Left kidney (tissue), 1 donor: ENCODE measurements at regions not wholly inside any gene's neighbourhood (a gene's known extent, or its start where the extent isn't known, plus 50 kb on each side); places are given as distances from the start of the nearest gene placed in this dataset.

ENCODE experiments used
- DNase-seq: peaks from one replicate; pipeline ENCODE4 v3.0.0-alpha.2; 2013

DNA sequence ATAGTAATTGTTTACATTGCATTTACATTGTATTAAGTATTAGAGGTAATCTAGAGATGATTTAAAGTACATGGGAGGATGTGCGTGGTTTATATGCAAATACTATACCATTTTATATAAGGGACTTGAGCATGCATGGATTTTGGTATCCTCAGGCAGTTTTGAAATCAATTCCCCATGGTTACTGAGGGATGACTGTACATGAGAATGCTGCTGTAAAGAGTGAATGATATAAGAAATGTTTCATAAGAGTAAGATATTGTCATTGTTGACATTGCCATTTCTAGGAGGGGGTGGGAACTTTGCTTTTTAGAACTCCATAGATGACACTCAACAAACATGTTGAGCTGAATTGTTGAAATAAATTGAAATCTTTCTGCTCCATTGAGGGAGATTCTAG is 185.0 kb downstream of the SEMA6A start:
- no peak for DNase-seq

DNA sequence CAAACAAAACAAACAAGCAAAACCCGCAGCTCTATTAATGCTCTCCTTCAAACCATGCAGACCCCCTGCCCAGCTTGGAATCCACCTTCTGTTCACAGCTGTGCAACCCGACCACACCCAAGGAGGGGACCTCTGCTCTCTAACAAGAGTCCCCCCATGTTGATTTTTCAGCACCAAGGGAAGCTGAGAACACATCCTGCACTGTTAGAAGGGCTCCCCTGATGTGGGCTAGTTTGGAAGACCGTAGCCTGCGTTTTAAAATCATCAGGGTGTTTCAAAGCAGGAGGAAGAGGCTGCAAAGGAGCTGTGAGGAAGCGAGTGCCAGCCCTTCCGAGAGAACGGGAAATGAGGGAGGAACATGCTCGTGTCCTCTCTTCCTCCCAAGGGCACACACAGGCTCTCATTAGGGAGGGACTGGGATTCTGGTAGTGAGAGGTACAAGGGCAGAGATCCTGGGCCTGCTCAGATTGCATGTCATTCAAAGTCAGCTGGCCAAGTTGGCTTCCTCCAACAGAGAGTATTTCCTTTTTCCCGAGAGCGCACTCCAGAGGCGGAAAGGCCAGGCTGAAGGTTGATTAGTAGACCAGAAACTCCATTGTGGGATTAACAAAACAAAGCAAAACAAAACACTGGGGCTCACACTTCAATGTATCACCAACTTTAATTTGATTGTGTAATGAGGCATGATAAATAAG is 185.9 kb downstream of the SEMA6A start:
- no peak for DNase-seq

DNA sequence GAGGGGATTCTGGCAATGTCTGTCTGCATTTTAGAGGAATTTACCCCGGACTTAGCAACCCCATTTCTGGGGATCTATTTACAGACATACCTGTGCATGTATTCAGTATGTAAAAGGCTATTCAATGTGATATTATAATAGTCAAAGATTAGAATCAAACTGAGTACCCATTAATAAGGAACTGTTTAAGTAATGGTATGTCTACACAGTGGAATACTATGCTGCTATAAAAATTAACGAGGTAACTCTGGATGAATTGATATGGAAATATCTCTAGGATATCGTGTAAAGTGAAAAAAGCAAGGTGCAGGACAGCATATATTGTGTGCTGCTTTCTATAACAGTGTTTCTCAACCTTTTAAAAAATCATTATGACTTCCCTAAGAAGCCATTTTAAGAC is 186.9 kb downstream of the SEMA6A start:
- no peak for DNase-seq

DNA sequence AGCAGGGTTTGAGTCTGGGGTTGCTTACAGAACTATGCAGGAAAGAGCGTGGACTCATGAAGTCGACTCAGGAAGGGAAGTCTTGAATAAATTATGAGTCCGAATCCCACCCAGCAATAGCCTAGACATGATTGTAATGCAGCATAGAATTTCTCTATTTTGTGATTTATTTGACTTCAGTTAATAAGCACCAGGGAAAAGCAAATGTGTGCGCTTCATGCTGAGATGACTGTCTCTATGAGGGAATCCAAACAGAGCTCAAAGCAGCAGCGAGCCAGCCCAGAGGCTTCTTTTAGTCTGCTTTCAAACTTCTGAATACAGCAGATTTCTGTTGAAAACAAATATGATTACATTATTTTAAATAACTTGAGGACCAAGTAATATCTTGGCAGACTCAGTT is 188.0 kb downstream of the SEMA6A start:
- DNase-seq = no peak

DNA sequence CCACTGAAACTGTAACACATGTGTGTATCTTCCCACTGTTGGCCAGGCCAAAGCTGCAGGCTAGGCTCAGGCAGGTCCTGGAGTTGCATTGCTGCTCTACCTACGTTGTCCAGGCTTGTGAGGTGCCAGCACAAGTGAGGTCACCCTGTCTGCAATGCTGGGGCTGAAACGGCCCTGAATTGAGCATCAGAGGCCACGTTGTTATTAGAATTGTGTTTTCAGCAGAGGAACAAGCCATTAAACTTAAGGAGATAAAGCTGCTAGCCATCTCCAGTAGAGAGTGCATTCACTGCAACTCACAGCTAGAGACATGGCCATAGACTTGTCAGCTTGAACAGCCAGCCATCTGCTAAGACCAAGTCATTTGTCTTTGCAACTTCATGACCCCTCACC is 191.8 kb downstream of the SEMA6A start:
- DNase-seq = no peak

DNA sequence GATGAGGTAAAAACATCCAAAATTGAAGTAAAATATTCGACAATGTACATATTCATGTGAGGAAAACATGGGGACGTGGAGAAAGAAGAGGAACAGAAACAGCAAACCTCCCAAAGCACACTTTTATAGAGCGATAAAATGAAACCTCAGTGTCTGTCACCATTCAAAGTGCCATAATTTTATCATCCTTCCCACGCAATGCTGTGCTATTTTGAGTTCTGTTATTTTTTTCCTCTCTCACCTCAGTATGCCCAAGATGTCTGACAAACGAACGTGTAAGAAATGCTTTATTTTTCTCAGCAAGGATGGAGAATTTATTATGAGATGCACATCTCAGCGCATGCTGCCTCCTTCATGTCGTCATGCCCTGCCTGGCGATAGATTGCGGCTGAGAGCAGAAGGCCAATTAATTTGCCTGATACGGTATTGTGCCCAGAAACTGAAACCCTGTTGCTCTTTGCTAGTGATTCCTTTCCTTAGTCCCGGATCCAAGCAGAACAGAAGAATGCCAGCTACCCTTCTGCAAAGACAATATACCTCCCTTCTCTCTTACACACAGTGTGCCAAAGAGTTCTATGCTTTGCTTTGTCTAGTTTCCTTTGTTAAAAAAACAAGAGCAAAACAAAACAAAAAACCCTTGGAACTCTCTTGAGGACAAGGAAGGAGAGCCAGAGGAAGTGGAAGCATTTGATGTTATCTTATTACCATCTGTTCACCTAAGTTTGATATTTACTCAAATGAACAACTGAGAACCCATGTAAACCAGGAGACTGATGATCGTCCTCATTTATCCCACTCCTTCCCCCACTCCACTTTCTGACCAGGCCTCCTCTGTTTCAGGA is 192.4 kb downstream of the SEMA6A start:
- no peak for DNase-seq

DNA sequence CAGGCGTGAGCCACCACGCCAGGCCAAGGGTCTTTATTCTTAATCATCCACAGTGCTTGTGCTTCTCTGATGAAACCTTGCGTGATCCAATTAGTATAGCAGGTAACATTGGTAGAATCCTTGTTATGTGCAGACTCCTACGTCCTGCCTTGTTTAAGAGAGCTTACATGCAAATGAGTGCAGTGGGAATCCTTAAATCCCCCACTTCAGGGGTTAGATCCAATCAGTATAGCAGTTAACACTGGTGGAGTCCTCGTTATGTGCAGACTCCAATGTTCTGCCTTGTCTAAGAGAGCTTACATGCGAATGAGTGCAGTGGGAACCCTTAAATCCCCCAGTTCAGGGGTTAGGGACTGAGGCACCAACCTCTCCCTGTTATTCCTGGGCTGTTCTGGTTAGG is 193.4 kb downstream of the SEMA6A start:
- DNase-seq = no peak

DNA sequence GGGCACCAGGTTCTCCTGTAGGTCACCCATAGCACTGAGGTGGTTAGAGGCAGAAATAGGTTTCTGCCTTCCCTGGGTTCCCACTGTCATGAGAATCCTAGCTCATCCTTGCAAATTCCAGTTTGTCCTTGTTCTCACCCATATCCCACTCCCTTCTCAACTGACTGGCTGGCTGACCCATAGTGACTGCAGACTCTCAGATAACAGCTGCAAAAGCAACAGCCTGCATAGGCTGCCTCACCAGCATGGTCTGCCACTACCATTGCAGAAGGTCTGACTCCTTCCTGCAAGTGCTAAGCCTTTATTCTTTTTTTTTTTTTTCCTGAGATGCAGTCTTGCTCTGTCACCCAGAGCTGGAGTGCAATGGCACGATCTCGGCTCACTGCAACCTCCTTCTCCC is 194.0 kb downstream of the SEMA6A start:
- no peak for DNase-seq

DNA sequence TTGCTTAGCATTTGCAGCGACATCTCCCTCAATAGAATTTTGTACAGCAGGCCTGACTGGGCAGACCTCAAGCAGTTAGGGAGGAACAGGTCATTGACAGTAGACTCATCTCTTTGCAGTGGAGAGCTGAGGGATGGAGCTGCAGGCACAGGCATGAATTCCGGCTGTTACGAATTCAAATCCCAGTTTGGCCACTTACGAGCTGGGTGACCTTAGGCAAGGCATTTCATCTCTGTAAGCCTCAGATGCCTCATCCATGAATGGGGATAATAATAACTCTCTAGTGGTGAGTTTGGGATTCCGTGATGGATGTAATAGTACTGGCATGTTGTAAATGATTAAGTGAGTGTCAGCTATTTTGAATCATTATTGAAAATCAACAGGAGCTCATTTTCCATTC is 195.3 kb downstream of the SEMA6A start:
- DNase-seq = no peak

DNA sequence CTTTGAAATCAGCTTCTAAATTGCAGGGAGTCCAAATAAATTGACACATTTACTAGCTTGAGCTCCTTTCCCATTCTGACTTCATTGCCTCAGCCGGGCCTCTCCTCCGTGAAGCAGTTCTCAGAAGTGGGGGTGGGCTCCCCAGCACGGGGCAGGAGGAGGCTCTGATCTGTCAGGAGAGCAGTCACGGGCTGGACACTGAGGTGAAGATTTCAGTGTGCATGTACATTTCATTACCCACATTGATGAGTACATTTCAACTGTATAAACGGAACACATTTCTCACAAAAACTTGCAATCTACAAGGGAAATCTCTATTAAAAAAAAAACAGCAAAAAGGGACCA is 195.9 kb downstream of the SEMA6A start:
- DNase-seq = no peak

DNA sequence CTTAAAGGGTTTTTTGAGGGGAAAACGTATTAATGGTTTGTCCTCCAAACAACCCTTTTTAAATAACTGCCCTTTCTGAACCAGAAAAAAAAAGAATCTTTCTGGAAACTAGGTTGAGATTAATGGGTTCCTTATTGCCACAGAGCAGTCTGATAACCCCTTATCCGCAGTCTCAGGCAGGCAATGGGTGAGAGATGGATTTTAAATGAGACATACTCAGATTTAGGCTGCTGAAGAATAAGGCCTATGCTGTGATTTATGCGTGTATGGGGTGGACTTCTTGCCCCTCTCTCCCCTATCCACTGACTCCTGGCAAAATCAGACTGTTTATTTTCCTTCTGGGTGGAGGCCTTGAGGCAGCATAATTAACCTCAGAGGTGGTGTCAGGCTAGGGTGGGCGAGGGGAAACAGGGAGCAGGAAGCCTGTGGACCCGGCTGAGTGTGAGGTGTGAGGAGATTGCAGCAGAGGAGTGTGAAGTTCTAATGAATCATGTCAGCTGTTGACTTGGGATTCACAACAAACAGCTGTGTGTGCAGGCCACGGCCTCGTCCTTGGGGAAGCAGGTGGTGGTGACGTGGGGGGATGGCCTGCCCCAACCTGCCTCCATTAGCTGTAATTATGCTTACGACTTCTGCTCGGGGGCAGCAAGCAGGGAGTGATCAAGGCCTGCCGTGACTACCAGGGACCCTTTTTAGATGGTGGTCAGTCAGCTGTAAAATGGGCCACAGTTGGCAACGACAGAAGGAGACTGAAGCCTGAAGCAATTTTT is 196.4 kb downstream of the SEMA6A start:
- no peak for DNase-seq

DNA sequence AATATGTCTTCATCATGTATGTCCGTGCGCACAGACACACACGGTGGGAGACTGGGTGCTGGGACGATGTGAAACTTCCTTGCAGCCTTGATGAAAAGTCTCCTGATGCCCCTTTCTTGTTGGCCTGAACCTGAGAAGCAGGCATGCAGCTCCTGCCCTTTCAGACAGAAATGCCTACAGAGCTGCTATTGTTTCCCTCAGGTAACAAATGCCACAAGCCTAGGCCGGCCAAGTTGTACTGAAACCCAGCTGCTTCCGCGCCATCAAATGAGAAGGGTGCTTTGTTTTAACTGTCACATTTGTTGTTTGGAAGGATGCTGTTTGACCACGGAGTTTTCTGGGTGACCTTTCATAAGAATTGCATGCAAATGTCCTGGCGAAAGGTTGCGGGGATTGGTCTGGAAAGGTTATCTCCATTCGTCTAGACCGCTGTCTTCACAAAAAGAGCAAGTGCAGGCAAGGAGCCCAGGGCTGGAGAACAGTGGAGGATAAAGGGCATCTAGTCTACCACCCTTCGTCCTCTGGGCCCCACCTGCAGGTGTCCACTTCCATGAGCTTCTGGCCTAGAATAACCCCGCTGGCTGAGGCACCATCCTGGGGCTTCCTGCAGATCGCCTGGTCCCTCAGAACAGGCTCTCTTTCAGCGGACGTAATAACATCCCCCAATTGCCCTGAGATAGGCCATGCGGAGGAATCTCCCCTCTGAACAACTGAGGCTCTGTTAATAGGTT is 197.2 kb downstream of the SEMA6A start:
- DNase-seq = no peak

DNA sequence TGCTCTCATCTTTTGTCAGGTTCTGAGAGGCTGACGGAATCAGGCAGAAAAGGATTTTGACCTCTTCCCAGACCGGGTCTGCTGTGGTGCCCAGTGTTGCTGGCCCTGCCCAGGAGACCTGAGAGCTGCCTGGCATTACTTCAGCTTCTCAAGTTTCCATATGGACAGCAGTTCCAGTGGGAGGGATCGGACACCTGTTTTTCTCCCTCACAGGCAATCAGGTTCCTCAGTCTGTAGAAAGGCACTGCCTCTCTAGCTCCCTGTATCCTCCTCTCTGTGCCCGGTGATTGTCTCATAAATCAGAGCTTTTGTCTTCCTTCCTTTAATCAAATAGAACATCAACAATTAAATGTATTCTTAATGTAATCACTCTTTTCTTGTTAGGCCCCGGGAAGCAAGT is 198.7 kb downstream of the SEMA6A start:
- DNase-seq = peak; percentile 65

DNA sequence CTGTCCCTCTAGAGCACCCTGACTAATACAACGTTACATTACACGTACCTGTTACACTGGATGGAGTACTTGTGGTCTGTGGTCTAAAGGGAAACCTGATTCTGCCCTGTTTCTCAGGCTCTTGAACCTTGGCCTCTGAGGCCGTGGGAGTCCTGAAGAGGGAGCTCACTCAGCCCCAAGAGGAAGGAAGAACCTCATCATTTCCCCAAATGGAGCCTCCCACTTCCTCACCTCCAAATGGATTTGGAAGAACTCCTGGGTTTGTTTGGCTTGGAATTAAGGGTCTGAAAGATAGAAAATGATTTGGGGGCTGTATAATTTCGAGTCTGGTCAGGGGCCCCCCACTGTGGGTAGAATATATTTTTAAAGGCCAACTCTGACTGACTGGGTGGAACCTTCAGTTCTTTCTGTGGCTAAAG is 200.2 kb downstream of the SEMA6A start:
- DNase-seq = no peak

DNA sequence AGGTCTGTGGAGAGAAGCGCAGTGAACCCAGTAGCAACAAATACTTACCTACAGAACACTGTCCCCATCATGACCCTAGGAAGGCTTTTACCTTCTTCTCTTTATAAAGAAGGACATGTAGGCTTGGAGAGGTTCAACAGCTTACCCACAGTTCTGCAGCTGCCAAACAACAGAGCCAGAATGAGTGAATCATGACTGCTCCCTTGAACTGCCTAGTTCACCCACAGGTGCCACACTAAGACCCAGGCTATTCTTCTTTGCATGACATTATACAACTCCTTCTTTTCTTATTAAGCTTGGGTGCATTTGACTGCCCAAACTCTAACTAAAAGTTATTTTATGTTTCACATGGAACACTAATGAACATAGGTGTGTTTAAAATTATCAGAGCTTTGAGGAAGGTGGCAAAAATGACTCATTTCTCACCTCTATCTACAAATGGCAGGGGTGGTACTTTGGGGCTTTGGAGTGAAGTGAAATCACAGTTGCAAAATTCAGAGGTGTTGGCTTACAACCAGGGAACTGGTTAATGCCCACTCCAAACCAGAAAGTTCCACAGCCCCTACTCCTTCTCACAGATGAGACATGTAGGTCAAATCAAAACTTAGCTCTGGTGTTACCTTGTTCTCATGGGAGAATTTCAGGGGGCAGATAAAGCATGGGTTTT is 201.6 kb downstream of the SEMA6A start:
- no peak for DNase-seq

DNA sequence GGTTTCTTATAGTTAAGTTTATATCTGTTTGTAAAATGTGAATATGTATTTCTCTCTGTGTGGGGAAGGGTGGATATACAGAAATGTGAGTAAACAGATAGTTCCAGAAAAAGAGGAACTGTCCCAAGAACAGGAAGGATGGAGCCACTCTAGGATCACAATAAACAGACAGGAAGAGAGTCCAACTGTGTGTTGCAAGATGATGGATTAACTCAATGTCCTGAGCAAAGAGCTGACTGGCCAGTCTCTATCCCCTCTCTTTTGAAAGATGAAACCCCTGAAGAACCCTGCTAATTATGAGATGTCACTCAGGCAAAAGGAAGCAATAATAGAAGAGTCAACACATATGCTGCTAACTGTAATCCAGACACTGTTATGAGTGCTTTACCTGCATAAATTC is 202.7 kb downstream of the SEMA6A start:
- no peak for DNase-seq

DNA sequence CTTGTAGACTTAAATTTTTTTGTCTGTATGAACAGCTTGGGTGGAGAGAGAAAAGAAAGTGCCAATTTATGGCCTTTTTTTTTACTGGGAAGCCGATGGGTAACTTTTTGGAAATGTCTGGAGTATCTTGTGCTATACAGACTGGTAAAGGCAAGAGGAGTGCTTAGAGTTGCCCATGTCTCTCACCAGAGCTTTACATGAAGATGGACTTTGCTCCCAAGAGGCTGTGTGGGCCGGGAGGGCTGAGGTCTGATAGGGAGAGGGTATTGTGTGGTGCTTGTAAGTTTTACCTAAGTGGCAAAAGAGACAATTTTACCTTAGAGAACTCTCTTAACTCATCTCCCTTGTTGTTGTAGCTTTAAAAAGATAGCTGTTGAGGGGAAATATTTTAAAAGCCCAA is 203.2 kb downstream of the SEMA6A start:
- DNase-seq = no peak

DNA sequence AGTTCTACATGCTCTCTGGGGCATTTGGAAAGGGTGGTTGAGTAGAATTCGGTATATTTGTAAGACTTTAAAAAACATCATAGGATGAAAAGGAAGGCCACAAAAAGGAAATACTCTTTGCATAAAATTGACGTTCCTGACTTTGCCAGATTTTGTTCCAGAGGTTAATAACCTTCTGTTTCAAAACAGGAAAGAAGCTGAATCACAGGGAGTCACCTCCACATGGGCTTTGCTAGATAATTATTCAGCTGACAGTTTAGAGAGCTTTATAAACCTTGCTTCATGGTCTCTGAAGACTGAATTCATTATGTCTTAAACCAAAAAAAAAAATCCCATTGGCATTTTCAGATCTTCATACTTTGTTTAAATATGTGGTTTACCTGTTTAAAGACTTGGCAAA is 203.7 kb downstream of the SEMA6A start:
- no peak for DNase-seq

DNA sequence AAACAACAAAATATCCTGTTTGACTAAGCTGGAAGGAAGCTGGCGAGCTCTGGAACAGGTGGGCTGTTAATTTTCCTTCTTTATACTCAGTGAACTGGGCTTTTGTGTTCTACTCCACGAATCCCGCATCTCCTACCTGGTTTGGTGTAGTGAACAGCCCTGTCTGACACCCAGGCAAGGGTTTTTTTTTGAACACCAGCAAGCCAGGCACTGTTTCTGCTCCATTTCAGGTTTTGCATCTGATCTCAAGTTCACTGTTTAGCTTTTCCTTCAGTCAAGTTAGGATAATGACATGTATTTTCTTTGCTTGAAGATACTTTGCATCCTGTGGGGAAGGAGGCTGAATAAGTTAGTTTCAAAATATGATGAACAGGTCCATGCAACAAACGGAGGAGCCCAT is 204.5 kb downstream of the SEMA6A start:
- no peak for DNase-seq

DNA sequence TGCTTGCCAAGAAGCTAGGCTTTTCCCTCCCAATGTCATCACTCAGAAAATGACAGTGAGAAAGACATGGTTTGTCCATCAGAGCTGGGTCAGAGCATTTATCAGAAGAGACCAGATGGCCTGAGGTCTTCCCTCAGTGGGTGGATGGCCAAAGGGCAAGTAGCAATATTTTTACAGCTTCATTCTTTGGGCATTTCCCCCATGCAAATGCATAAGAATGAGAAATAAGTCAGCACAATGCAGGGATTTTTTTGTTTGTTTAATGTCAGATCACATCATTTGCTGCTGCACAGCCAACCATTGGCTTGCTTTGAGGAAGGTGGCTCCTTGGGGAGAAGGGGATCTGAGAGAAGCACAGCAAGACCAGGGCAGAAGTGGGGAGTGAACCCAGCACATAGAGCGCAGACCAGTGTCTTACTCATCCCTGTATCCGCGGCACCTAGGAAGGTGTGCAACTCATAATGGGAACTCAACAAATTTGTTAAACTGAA is 209.6 kb downstream of the SEMA6A start:
- no peak for DNase-seq

DNA sequence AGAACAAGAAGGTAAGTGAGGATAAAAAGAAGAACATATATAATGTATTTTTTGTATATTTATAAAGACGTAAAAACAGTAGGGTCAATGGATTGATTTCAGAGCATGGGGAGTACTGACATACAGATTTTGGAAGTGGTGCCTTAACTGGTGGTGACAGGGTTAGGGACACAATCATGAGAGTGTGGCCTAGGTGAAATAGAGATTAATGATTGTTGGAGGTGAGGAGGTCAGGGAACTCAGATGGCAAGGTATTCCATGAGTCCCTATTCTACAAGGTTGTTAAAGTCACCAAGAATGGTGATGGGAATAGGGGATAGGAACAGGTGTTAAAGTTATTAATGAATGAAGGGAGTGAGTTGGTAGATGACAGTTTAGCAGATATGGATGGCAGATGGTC is 210.8 kb downstream of the SEMA6A start:
- DNase-seq = no peak
